Fibroblast of mammary gland (primary cell): ENCODE measurements at regions not wholly inside any gene's neighbourhood (a gene's known extent, or its start where the extent isn't known, plus 50 kb on each side); places are given as distances from the start of the nearest gene placed in this dataset.
A peak's percentile ranks its signal among the peaks of the same experiment; 100 is the strongest.

ENCODE experiments used
- DNase-seq: peaks from one replicate; pipeline ENCODE4 v3.0.0-alpha.2; 2010; ENCODE audit warnings: low read depth
- H3K4me3 ChIP-seq: 2 replicates; pipeline ENCODE4 v1.5.1; 2011; ENCODE audit warnings: low read depth, mild to moderate bottlenecking, low read length, moderate library complexity; ENCODE audit not compliant: control insufficient read depth
- CTCF ChIP-seq: conservative IDR thresholded peaks from 2 replicates; pipeline ENCODE4 v1.5.1; 2011; ENCODE audit warnings: low read depth, low read length, inconsistent platforms; ENCODE audit not compliant: control insufficient read depth, insufficient read depth

- DNase-seq = peak; percentile 8
- H3K4me3 ChIP-seq = no peak overlapping the region
Measured at GRCh38 chr6:99002831-99003230, 55.1 kb upstream of the FBXL4 start.

GRCh38 chr6:98998103-98998502 lies 50.4 kb upstream of the FBXL4 start:
- H3K4me3 ChIP-seq = no peak overlapping the region
- no peak for DNase-seq
- TF ChIP-seq CTCF = no peak

More at GRCh38 chr6:99002831-99003230, 55.1 kb upstream of the FBXL4 start:
- TF ChIP-seq CTCF = no peak
